Smooth muscle cell (in vitro differentiated cells): ENCODE measurements at regions not wholly inside any gene's neighbourhood (a gene's known extent, or its start where the extent isn't known, plus 50 kb on each side); places are given as distances from the start of the nearest gene placed in this dataset.

ENCODE experiments used
- DNase-seq: peaks from one replicate; lab custom pipeline; 2025; ENCODE audit not compliant: unreplicated experiment; lab: John Stamatoyannopoulos, UW
- H2AFZ ChIP-seq: fragments of 200-600 bp; sonication (generic); 2 replicates; pipeline ENCODE4 v1.6.0; 2016; ENCODE audit warnings: antibody characterized with exemption, low read depth, mild to moderate bottlenecking
- H3F3A ChIP-seq: fragments of 200-600 bp; sonication (generic); 2 replicates; pipeline ENCODE4 v1.6.0; 2017; ENCODE audit warnings: antibody characterized with exemption, low read depth
- H3K27ac ChIP-seq: fragments of 200-600 bp; sonication (generic); 2 replicates; pipeline ENCODE4 v1.5.1; 2016; ENCODE audit warnings: low read depth, mild to moderate bottlenecking
- H3K27me3 ChIP-seq: fragments of 200-600 bp; sonication (generic); 2 replicates; pipeline ENCODE4 v1.6.1; 2016; ENCODE audit warnings: low read depth, mild to moderate bottlenecking
- H3K36me3 ChIP-seq: fragments of 200-600 bp; sonication (generic); 2 replicates; pipeline ENCODE4 v1.5.1; 2016; ENCODE audit warnings: low read depth
- H3K4me1 ChIP-seq: fragments of 200-600 bp; sonication (generic); 2 replicates; pipeline ENCODE4 v1.5.1; 2016; ENCODE audit warnings: low read depth
- H3K4me2 ChIP-seq: fragments of 200-600 bp; sonication (generic); 2 replicates; pipeline ENCODE4 v1.6.0; 2016; ENCODE audit warnings: mild to moderate bottlenecking
- H3K4me3 ChIP-seq: fragments of 200-600 bp; sonication (generic); 2 replicates; pipeline ENCODE4 v1.5.1; 2016; ENCODE audit warnings: mild to moderate bottlenecking
- H3K79me2 ChIP-seq: fragments of 200-600 bp; sonication (generic); 2 replicates; pipeline ENCODE4 v1.6.0; 2016; ENCODE audit warnings: low read depth, mild to moderate bottlenecking
- H3K9ac ChIP-seq: fragments of 200-600 bp; sonication (generic); 2 replicates; pipeline ENCODE4 v1.6.0; 2016; ENCODE audit warnings: low read depth
- H3K9me3 ChIP-seq: fragments of 200-600 bp; sonication (generic); replicated peaks from 2 replicates; pipeline ENCODE4 v1.5.1; 2016; ENCODE audit warnings: low read depth
- H4K20me1 ChIP-seq: fragments of 200-600 bp; sonication (generic); 2 replicates; pipeline ENCODE4 v1.6.0; 2016; ENCODE audit warnings: low read depth
- WGBS: methylation state at CpG from one replicate; pipeline ENCODE4 v1.1.7; 2016; ENCODE audit warnings: low lambda C conversion rate; 5-methylcytosine and 5-hydroxymethylcytosine counted together
- TF ChIP-seq, protein P1 (sequence below): fragments of 200-600 bp; sonication (generic); IDR thresholded peaks from 2 replicates; pipeline ENCODE4 v1.5.1; 2017; ENCODE audit warnings: borderline replicate concordance, mild to moderate bottlenecking, antibody characterized with exemption; ENCODE audit not compliant: insufficient read depth, poor library complexity, severe bottlenecking

DNA sequence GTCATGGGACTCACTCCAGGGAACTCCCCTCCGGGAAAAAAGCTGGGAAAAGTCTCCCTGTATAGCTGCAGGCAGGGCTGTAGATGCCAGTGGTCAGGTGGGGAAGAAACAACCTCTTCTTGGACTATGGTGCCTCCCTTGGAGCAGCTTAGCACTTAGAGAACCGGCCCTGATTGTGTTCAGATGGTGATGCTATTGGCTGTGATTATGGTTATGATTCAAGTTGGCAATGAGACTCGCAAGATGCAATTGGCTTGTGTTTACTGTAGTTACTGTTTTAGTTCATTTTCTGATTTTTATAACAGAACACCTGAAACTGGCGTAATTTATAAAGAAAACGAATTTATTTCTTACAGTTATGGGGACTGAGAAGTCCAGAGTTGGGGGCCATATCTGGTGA, 80.9 kb upstream of the ADRA1D start:
- H3K27ac ChIP-seq = no peak overlapping the region
- WGBS = 83% methylated on average over 5 of the region's 5 CpGs
- no peak for DNase-seq
- no peaks in the 10 kb centered on the region for H4K20me1 ChIP-seq
- TF ChIP-seq, protein P1, sequence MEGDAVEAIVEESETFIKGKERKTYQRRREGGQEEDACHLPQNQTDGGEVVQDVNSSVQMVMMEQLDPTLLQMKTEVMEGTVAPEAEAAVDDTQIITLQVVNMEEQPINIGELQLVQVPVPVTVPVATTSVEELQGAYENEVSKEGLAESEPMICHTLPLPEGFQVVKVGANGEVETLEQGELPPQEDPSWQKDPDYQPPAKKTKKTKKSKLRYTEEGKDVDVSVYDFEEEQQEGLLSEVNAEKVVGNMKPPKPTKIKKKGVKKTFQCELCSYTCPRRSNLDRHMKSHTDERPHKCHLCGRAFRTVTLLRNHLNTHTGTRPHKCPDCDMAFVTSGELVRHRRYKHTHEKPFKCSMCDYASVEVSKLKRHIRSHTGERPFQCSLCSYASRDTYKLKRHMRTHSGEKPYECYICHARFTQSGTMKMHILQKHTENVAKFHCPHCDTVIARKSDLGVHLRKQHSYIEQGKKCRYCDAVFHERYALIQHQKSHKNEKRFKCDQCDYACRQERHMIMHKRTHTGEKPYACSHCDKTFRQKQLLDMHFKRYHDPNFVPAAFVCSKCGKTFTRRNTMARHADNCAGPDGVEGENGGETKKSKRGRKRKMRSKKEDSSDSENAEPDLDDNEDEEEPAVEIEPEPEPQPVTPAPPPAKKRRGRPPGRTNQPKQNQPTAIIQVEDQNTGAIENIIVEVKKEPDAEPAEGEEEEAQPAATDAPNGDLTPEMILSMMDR = no peak
- H3K4me1 ChIP-seq = no peaks in the 10 kb centered on the region
- no peak overlapping the region for H3K4me3 ChIP-seq
- no peaks in the 10 kb centered on the region for H3K9me3 ChIP-seq
- no peaks in the 10 kb centered on the region for H3K36me3 ChIP-seq
- no peaks in the 10 kb centered on the region for H3F3A ChIP-seq
- H3K4me2 ChIP-seq = no peak overlapping the region
- no peak overlapping the region for H3K9ac ChIP-seq
- peaks cover 1% of the 10 kb centered on the region for H3K27me3 ChIP-seq
- no peaks in the 10 kb centered on the region for H3K79me2 ChIP-seq
- no peak overlapping the region for H2AFZ ChIP-seq

DNA sequence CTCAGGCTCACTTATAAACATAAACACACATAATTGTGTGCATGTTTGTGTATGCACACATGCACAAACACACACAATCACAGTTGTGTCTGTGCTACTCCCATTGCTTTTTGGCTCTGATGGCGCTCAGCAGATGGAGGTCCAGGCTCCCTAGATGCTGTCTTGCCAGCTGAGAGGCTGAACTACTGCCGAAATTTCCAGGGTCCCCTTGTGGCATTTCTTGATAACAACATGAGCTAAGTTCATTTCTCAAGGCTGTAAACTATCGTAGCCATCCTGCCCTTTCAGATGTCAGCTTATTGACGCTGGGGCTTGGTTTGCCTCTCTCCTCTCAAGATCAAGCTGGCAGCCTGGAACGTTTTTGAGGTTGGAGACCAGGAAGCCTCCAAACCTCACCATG, 80.1 kb upstream of the ADRA1D start:
- H3K9me3 ChIP-seq = no peaks in the 10 kb centered on the region
- H3K9ac ChIP-seq = no peak overlapping the region
- no peak overlapping the region for H2AFZ ChIP-seq
- H3K27ac ChIP-seq = no peak overlapping the region
- no peak overlapping the region for H3K4me2 ChIP-seq
- no peaks in the 10 kb centered on the region for H3K4me1 ChIP-seq
- TF ChIP-seq, protein P1 = no peak
- DNase-seq = no peak
- no peaks in the 10 kb centered on the region for H3K79me2 ChIP-seq
- 85% methylated on average over 5 of the region's 5 CpGs for WGBS
- no peaks in the 10 kb centered on the region for H3F3A ChIP-seq
- no peaks in the 10 kb centered on the region for H3K27me3 ChIP-seq
- no peak overlapping the region for H3K4me3 ChIP-seq
- no peaks in the 10 kb centered on the region for H3K36me3 ChIP-seq
- H4K20me1 ChIP-seq = no peaks in the 10 kb centered on the region

DNA sequence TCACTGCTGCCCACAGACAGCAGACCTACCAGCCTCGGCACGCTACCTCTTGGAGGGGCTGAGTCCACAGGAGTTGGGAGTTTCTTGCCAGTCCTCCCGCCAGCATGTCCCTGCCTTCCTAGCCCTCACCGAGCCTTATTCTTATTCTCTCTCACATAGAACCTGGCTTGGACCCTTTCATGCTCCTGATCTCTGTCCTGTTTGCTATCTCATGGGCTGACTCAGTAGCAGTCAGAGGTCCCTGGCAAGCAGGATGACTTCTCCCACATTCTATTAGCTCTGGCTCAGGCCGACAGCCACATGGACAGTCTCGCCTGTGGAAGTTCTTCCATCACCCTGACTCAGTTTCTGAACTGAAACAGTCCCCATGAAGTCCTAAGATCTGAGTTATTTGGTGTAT, 79.5 kb upstream of the ADRA1D start:
- Histone ChIP-seq H3F3A (no peaks in the 10 kb centered on the region), H3K79me2 (no peaks in the 10 kb centered on the region), H3K4me3 (no peak overlapping the region), H3K36me3 (no peaks in the 10 kb centered on the region), H3K27ac (no peak overlapping the region), H3K9me3 (no peaks in the 10 kb centered on the region), H3K27me3 (no peaks in the 10 kb centered on the region), H4K20me1 (no peaks in the 10 kb centered on the region), H2AFZ (no peak overlapping the region), H3K9ac (no peak overlapping the region), H3K4me1 (no peaks in the 10 kb centered on the region), H3K4me2 (no peak overlapping the region)
- no peak for DNase-seq
- 83% methylated on average over 6 of the region's 6 CpGs for WGBS
- TF ChIP-seq, protein P1 = no peak

DNA sequence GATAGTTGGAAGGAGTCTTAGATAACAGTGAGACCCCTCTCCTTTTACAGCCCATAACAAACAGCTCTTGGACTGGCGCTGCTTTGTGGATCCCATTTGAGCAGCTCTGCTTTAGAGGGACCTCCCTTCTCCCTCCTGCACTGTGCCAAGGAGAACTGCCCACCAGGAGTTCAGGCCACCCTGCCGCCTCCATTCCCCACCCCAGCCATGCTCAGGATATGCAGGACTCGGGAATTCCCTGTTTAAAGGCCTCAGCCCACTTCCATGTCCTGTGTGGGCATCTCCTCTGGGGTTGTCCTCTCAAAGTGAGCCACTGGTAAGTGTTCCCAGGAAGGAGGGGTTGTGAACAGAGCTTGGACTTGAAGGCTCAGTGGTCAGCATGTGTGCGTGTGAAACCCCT, 78.9 kb upstream of the ADRA1D start:
- Histone ChIP-seq H3K9me3 (no peaks in the 10 kb centered on the region), H3K27ac (no peak overlapping the region), H3K4me2 (no peak overlapping the region), H3F3A (no peaks in the 10 kb centered on the region), H3K79me2 (no peaks in the 10 kb centered on the region), H3K4me1 (no peaks in the 10 kb centered on the region), H4K20me1 (no peaks in the 10 kb centered on the region), H3K9ac (no peak overlapping the region), H3K4me3 (no peak overlapping the region), H3K36me3 (no peaks in the 10 kb centered on the region), H3K27me3 (no peaks in the 10 kb centered on the region), H2AFZ (no peak overlapping the region)
- WGBS = 85% methylated on average over 4 of the region's 4 CpGs
- TF ChIP-seq, protein P1 = no peak
- no peak for DNase-seq
